GM10266 (cell line): ENCODE measurements at regions not wholly inside any gene's neighbourhood (a gene's known extent, or its start where the extent isn't known, plus 50 kb on each side); places are given as distances from the start of the nearest gene placed in this dataset.

Source experiments
- DNase-seq: peaks from one replicate; pipeline ENCODE4 v3.0.0; 2012; ENCODE audit errors: extremely low spot score
- TF ChIP-seq, protein P1 (sequence below): IDR thresholded peaks from 2 replicates; pipeline ENCODE4 v1.5.1; 2012; ENCODE audit warnings: mild to moderate bottlenecking, low read depth; ENCODE audit not compliant: control insufficient read depth, insufficient read depth; ENCODE audit errors: missing control alignments

DNA sequence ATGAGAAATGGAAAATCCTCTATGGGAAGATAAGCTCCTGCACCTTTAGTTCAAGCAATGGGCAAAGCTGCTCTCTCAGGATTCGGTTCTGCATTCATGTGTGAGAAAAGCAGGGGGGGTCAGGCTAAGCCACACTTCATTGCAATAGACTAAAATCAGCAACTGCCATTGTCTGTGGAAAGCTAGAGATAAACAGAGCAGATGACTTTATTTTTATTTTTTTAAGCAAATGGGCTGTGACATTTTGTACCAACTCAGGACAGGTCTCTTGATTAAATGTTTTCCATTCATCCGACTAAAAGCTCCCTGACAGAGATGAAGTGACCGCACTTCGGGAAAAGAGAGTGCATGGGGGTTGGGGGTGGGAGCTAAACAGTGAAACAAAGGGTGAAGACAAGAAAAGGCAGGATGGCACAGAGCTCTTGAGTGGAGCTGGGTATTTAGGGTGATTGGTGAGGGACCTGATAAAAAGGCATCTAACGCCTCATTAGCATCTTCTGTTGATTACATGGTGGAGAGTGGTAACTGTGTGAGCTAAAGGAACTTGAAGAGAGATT is 987.4 kb downstream of the TUSC7 start:
- DNase-seq: no peak
- TF ChIP-seq, protein P1, sequence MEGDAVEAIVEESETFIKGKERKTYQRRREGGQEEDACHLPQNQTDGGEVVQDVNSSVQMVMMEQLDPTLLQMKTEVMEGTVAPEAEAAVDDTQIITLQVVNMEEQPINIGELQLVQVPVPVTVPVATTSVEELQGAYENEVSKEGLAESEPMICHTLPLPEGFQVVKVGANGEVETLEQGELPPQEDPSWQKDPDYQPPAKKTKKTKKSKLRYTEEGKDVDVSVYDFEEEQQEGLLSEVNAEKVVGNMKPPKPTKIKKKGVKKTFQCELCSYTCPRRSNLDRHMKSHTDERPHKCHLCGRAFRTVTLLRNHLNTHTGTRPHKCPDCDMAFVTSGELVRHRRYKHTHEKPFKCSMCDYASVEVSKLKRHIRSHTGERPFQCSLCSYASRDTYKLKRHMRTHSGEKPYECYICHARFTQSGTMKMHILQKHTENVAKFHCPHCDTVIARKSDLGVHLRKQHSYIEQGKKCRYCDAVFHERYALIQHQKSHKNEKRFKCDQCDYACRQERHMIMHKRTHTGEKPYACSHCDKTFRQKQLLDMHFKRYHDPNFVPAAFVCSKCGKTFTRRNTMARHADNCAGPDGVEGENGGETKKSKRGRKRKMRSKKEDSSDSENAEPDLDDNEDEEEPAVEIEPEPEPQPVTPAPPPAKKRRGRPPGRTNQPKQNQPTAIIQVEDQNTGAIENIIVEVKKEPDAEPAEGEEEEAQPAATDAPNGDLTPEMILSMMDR: no peak

DNA sequence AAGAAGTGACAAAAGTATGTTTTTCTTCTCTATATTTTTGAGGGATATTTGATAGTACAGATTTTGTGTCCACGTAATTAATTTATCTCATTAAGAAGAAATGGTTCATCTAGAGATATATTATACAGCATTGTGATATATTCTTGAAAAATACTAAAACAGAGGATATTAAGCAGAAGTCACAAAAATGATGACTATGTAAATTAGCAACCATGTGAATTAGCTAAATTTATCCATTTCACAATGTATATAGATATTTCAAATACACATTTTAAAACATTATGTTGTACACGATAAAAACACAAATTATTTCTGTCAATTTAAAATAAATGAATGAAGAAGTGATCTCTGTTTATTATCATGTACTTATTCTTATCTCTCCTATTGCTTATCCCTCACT is 989.5 kb downstream of the TUSC7 start:
- no peak for DNase-seq
- TF ChIP-seq, protein P1: no peak

DNA sequence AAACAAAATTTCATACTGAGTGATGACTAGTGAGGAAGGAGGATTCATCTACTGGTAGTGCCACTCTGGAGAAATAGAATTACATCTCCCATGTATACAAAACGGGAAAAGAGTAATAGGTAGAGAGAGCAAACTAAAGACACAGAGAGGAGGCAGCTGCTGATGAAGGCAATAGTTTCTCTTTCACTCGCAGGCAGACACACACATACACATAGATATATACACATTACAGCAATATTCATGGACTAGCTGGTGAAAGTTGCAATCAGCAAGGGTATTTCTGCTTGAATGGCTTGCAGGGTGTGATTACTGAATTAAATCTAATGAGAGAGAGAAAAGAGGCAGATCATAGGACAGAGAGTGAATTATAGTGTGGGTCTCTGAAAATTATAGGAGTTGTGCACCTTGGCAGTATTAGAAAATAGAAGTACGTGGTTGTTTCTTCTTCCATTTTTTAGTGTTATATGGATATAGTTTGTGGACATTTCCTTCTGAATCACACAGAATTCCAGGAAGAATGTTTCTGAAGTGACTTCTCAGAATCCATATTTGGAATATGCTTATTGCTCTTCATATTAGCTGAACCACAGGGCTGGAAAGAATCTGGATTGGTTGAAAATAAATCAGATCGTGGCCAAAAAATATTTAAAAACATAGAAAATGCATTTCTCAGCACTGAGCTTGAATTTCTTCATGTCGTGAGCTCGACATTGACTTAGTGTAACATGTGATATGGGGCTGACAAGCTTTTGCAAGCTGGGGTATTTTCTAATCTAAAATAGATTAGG is 991.2 kb downstream of the TUSC7 start:
- TF ChIP-seq, protein P1: no peak
- DNase-seq: no peak

DNA sequence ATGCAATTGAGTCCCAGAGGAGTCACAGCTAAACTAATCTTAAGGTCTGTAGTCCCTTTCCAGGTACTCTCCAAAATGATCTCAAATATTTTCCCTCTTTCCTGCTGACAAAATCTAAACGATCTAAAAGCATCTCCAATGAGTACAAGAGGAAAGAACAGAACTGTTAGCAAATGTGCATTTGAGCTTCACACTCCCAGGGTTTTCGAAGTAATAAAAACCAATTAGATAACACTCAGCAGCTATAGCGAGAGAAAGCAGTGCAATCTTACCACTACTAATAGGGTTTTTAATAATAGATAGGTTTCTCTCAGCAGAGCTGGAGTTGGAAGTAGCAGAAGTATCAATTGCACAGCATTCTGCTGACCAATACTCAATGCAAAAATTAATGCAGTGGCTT is 995.4 kb downstream of the TUSC7 start:
- TF ChIP-seq, protein P1: no peak
- no peak for DNase-seq

DNA sequence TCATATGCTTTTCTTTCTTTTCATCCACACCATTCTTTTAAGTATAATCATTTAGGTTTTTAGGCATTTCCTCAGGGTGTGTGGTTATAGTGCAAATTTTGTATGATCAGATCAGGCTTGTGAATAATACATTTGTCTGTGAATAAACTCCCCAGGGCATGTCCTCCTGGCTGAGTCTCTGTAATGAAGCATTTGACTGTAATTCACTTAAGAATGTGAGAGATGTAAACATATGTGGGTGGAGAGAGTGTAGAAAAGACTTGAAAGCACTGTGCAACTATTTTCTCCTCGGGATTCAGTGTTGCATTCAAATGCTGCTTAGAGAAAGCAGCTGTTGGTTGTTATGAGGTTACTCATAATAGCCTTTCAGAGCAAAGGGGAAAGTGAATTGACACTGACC is 996.5 kb downstream of the TUSC7 start:
- TF ChIP-seq, protein P1: no peak
- no peak for DNase-seq

DNA sequence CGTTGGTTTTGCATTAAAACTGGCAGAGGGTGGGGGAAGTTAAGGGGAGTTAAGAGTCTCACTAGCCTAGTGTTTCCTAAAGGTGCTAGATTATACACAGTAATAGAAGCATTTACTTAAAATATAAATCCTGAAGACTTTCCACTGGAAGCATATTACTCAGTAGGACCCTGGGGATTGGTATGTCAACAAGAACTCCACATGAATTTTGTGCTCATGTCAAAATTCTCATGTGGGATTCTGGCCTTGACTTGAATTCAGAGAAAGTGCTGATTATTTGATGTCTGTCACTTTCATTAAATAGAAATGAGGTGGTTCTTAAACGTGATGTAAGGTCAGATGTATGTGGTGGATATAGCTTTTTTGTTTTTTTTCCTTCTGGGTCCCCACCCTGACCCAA is 997.2 kb downstream of the TUSC7 start:
- TF ChIP-seq, protein P1: no peak
- DNase-seq: no peak

DNA sequence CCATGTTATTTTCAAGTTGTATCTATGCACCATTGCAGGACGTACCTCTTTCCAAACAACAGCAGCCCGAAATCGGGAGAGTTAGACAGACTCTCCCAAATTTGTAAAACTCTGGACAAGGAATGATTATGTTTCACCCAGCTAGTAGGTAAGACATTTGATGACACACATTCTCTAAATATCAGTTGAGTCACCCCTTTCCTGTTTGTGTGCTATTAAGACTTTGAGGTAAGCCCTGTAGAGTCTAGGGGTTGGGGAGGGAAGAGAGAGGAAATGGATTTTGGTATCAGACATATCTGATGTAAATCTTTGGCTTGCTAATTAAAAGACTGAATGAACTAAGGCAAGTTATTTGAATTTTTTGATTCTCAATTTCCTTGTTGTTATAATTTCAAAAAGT is 999.0 kb downstream of the TUSC7 start:
- no peak for DNase-seq
- TF ChIP-seq, protein P1: no peak
